GM21619 (cell line): ENCODE measurements at regions not wholly inside any gene's neighbourhood (a gene's known extent, or its start where the extent isn't known, plus 50 kb on each side); places are given as distances from the start of the nearest gene placed in this dataset.

Source experiments
- ATAC-seq: cut with Tn5 transposase; IDR thresholded peaks from one replicate; pipeline ENCODE4 v1.9.1; 2021; ENCODE audit not compliant: unreplicated experiment

DNA sequence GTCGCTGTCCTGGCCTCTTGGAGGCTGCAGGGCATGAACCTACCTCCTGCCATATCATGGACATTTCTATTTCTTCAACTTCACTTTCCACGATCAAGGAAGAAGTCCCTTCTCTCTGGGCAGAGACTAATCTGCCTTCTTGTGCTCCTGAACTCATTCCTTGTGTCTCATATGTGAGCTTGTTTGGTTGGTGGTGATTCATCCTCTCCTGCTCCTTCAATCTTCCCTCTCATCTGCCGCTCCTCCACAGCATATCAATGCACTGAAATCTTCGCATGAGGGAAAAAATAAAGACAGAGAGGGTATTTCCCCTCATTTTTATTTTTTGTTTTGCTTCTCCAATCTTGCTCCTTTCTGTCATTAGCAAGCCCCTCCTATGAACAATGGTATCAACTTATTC is 571.7 kb upstream of the GOT2 start:
- no peak for ATAC-seq

DNA sequence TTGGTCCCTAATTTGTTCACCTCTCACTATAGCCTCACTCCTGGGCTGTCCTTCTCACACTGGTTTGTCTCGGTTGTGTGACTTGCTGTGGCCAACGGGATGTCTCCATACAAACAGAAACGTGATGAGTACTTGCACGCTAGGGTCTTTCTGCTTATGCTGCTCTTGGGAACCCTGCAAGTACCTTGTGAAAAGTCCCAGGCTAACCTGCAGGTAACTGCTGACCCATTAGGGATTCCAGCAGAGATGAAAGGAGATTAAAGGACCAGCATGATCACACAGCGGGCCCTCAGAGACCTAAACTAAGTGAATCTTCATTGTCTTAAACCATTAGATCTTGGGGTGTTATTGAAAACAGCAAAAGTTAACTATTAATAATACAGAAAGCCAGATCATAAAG is 562.8 kb upstream of the GOT2 start:
- no peak for ATAC-seq

DNA sequence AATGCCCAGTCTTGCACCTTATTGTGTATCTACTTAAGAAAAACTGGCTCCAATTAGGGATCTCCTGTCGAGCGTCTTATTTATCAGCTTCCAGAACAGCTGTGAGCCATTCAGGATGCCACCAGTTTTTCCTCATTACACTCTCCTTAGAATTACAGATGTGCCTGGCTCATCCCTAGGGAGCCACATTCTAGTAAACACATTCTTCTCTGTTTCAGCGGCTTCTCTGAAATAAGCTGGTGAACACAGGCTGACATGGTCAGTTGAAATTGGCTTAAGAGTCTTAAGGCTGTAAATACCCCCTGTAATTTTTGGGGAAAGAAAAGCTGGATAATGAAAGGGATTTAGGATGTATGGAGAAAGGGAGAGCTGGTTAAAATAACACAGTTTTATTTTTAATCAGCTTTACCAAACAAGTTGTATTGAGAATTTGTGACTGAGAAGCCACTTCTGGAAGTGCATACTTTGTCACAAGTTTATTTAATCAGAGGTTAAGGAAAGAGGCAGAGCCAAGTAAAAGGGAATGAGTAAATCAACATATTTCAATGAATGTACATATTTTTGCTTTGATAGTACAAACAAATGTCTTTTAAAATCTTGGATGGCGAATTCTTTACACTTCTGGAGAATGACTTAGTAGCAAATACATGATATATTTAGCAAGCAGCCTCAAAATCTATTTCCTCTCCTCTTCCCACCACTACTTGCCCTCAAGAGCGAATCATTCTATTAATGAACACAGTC is 562.0 kb upstream of the GOT2 start:
- no peak for ATAC-seq

DNA sequence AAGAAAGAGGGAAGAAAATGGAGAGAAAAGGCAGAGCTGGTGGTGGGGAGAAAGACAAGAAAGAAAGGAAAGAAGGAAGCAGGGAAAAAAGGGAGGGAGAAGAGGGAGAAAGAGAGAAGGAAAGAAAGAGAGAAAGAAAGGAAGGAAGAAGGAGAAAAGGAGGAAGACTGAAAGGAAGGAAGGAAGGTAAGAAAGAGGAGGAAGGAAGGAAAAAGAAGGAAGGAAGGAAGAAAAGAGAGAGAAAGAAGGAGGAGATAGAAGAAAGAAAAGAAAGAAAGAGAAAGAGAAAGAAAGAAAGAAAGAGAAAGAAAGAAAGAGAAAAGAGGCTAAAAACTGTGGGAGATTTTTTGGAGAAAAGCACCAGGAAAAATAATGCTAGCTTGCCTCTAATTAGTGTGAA is 561.4 kb upstream of the GOT2 start:
- ATAC-seq = no peak

DNA sequence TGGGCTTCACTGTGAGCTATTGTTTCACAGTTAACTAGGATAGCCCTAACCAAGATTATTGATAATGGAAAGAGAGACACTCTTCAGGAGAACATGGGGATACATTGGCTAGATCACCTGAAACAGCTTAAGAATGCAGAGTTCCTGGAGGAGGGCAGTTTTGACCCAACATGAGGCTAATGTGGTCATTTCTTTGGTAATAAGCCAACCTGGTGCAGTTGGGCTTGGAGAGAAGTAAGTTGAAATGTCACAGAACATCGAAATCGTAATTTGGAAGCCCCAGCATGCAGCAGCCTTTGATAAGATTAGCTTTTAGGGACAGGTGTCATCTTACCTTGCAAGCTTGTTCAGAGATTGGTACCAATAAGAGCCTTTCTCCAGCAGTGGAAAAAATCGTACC is 556.6 kb upstream of the GOT2 start:
- ATAC-seq = no peak

DNA sequence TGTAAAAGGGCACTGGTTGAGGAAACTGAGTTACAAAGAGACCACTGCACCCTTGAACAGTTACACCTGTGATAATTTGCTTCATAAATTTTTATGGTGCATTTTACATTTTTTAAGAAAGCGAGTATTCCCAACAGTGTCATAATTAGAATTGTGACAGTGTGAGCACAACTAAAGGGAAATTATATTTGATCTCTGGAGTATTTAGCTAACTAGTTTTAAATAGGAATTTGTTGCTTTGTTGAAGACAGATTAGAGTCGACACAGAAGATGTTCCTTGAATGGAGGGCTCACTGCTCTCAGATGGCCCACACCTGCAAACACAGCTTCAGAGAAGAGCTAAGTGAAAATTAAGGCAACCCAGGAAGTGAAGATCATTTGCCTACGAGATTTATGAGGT is 555.0 kb upstream of the GOT2 start:
- no peak for ATAC-seq

DNA sequence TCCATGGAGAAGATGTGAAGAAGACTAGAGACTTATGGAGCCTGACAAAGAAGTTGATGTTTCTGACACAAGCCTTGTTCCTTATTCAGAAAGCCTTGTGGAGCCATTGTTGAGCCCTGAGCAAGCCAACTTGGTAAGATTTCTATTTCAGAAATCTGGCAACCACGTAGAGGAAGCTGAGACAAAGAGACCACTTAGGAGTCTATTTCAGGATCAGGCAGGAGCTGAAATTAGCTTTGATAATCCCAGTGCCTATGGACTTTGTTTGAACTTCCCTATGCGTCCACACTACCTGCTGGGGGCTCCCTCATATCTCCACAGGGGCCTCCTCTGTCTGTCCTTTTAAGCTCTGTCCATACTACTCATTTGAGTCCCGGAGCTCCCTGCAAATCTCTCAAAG is 540.0 kb upstream of the GOT2 start:
- no peak for ATAC-seq

DNA sequence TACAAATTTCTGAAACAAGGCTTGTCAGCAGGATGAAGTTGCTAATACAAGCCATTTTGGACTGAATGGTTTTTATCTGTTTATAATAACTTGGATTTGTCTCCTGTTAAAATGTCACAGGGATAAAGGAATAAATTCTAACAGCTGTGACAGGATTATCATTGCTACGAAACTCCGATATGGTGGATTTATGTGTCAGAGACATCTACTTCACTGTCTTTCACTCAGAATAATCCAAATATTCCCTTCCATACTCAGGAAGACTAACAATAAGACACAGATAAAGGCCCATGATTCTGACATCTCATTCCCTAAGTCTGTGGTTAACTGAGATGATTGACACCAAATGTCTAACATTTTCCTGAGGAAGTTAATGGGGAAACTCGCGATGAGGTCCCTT is 529.8 kb upstream of the GOT2 start:
- no peak for ATAC-seq

DNA sequence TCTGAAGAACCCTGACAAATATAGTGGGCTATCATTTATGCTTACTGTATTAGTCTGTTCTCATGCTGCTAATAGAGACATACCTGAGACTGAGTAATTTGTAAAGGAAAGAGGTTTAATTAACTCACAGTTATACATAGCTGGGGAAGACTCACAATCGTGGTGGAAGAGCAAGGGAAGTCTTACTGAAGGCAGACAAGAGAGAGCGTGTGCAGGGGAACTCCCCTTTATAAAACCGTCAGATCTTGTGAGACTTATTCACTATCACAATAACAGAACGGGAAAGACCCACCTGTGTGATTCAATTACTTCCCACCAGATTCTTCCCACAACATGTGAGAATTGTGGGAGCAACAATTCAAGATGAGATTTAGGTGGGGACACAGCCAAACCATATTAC is 526.8 kb upstream of the GOT2 start:
- no peak for ATAC-seq

DNA sequence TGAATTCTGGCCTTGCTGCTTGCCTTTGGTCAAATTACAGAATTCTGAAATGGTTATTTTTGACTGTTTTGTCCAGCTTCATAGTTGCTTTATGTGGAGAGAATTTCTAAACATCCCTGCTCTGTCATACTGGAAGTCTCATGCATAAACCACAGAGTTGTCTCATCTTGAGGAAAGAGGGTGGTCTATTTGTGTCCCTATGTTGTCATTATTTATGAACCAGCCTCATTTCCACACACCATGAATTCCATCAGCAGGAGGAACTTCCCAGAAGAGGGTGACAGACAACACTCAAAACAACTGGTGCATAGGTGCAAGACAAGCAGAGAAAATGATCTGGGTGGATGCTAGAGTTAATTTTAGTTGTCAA is 525.8 kb upstream of the GOT2 start:
- no peak for ATAC-seq

DNA sequence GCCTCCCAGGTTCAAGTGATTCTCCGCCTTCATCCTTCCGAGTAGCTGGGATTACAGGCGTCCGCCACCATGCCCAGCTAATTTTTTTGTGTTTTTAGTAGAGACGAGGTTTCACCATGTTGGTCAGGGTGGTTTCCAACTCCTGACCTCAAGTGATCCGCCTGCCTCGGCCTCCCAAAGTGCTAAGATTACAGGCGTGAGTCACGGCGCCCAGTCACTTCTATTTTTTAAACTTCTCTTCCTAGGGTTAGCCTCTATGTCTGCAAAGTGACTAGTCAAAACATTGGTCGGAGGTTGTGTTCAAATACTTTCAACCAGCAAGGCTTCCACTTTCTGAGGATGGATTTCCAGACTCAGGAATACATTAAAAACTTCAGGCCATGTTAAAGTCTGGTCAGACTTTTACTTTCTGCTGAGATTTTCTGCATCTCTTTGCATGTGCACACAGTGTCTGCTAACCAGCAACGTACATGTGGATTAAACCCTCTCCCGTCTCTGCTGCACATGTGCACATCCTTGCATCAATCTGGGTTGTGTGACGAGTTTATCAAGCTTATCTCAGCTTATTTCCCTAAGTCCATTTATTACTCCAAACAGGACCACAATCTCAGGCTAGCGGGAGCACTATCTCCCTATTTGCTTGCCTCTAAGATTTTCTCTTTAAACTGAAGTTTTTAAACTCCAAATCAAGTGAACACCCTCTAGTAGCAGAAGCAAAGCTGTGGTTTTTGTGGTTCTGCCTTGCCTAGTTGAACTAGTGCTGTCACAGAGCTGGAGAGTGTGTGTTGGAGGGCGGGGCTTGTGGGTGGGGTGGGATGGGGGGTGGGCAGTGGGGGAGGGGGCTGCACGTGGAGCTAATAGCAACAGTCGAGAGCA is 525.2 kb upstream of the GOT2 start:
- no peak for ATAC-seq

DNA sequence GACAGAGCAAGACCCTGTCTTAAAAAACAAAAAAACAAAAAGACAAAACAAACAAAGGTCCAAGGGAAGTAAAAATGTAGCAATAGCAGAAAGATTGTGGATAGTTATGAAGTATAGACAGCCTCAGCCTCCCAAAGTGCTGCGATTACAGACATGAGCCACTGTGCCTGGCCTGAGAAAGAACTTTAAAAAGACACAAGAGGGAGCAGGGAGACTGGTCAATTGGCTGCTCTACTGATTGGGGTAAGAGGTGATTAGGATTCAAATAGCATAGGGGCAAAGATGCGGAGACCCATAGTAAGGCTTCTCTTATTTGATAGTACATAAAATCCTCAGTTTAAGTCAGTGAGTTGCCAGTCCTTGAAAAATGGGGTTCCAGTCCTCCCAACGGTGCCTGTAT is 518.2 kb upstream of the GOT2 start:
- ATAC-seq = no peak

DNA sequence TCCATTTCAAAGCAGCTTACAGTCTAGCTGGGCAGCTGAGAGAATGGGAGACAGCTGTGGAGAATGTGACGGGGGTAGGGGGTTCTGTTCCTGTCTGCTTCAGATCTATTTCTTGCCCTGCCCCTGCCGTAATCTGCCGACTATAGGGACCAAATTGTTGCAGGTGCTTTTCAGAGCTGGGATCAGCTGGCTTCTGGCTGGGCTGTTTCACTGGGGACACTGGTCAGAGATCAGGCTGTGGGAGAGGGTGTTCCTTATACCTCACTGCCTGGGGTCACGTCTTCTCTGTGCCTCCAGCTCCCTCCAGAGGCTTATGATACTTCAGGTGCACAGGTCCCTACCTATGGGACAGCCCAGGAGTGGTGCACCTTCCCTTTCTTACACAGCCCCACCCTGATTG is 514.9 kb upstream of the GOT2 start:
- no peak for ATAC-seq

DNA sequence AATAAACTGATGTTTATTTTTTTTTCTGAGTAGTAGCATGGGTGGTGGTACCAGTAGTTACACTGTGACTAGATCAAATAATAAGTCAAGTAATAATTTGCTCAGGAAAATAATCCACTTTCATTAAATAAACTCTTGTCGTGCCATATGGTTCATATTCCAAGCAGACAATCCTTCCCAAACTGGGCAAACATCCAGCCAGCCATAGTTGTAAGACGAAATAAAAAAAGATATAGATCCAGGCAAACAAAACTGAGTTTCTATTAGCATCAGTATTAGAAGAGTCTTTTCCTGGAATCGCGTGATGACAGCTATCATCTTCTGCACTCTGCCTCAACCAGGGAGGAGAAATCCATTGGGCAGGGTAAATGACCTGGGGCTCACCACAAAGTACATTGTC is 508.4 kb upstream of the GOT2 start:
- no peak for ATAC-seq

DNA sequence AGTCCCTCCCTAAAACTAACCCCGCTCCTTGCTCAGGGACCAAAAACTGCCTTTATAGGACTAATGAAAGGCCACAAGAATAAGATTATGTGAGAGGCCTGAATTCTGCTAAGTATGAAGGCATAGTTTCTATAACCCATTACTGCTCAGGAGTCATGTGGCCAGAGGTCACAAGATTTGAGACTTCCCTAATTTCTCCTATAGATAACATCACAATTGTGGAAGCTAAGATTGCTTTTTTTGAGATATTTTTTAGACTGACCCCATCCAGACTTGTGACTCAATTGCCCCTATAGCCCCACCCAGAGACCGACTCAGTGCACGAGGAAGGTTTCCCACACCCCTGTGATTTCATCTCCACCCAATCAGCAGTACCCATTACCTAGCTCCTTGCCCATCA is 504.1 kb upstream of the GOT2 start:
- ATAC-seq = no peak

DNA sequence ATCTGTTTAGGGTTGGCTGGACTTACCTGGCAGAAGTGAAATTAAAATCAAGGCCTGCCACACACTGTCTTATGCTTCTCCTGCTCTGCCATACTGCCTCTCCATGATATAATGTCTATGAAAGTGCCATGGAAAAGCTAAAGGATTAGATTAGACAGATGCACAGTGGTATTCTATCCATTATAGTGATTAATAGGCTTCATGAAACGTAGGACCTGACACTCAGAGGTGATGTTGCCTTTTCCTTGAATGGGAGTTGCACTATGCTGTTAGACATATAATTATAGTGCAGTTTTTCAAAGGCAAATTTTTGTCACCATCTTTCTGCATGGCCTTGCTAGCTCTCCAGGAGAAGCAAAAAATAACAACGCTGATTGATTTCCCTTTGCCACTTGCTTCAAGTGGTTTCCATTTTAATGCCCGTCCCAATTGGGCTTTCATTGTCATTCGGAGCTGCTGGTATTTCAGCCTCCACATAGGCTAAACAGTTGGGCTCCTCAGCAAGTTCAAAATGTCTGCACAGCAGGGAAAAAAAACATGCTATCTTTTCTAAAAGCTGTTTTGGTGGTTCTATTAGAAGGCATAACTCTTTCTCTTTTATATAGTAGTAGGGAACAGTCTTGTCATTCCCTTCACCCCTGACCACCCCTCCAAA is 502.8 kb upstream of the GOT2 start:
- no peak for ATAC-seq

DNA sequence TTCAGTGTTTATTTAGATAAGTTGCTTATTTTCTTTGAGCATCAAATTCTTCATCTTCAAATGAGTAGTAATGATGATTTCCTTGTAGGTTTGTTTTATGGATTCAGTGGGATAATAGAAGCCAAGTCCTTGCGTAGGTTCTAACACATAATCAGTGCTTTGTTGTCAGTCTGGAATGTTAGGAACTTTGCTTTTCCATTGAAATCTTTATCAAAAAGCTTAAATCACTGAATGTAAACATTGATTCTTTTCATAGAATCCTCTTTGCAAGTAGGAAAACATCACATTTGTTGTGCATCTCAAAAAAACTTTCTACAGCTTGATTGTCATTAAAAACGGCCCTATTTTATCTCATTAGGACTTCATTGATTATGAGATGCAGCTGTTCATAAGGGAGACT is 490.3 kb upstream of the GOT2 start:
- no peak for ATAC-seq

DNA sequence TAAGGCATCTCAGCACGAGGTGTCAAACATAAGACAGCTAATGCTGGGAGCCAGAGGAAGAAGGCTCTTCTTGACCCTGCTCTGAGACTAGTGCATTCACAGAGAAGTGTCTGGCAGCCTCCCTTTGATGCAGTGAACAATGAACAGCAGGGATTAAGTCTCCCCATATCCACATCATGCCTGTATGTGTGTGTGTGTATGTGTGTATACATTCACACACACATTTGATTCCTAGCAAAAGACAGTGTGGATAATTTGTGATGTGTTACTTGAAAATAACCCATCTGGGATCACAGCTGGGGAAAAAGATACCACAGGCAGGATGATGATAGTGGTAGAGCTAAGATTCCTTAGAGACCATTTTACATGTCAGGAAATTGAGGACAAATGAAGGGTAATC is 485.9 kb upstream of the GOT2 start:
- no peak for ATAC-seq

DNA sequence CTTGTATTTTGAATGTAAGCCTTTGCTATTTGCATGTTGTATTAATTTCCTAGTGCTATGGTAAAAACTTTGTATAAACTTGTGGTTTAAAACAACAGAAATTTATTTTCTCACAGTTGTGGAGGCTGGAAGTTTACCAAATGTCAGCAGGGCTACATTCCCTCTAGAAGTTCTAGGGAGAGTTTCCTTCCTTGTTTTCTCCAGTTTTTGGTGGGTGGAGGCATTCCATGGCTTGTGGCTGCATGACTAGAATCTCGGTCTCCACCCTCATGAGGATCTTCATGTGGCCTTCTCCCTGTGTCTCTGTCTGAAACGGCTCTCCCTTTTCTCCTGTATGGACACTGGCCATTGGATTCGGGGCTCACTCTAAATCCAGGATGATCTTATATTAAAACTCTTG is 482.2 kb upstream of the GOT2 start:
- ATAC-seq = no peak

DNA sequence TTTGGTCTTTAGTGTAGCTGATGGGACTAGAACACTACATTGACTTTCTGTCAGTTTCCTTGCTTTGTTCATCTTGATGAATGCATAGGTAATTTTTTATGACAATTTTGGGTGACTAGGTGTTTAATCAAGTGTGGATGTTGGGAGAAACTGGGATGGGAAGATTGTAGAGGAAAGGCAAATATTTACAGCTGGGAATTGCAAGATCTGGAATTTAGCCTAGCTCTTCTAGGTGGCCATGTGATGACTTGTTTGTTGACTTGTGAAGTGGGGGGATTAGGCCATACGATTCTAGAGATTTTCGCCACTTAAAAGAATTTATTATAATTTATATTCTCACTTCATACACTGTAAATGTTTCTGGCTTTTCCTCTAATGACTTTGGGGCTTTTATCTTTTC is 480.3 kb upstream of the GOT2 start:
- no peak for ATAC-seq

DNA sequence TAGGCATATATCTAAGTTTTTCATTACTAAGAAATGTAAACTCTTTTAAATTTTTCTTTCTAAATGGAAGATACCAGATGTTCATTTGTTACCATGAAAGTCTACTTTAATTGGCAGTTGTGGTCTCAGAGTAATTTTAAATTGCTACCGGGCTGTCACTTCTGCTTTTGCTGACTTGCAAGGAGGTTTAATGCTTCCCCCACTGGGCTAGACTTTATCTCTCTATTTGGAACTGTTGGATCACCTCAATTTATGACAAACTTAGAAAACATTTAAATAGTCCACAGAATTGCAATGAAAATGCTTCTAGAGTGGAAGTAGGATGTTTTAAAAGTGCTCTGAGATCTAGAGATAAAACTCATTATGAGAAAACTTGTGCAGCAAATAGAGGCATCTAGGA is 479.8 kb upstream of the GOT2 start:
- ATAC-seq = no peak

DNA sequence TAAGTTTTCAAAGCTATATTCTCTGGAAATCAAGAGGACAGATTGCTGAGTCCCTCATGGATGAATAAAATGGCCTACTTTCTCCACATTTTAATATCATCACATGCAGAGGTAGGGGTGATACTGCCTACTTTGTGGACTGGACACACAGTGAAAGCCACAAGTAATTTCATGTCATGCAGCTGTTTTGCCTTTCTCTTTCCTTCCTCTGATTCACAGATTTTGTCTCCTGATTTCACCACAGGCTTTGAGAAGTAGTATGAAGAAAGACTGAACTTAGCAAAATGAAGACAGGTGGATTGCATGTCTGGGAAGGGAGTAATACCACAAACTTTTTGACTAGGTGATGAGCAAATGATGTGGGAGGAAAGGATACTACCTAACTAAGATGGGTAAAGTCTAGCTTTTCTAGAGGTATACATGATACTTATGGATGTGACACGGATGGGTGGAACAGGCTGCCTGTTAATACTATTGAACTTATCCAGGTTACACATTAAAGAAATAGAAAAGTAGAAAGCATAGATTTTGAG is 478.4 kb upstream of the GOT2 start:
- ATAC-seq = no peak
